ENCODE measurements at regions not wholly inside any gene's neighbourhood (a gene's known extent, or its start where the extent isn't known, plus 50 kb on each side); places are given as distances from the start of the nearest gene placed in this dataset.
A peak's percentile ranks its signal among the peaks of the same experiment; 100 is the strongest.

DNA sequence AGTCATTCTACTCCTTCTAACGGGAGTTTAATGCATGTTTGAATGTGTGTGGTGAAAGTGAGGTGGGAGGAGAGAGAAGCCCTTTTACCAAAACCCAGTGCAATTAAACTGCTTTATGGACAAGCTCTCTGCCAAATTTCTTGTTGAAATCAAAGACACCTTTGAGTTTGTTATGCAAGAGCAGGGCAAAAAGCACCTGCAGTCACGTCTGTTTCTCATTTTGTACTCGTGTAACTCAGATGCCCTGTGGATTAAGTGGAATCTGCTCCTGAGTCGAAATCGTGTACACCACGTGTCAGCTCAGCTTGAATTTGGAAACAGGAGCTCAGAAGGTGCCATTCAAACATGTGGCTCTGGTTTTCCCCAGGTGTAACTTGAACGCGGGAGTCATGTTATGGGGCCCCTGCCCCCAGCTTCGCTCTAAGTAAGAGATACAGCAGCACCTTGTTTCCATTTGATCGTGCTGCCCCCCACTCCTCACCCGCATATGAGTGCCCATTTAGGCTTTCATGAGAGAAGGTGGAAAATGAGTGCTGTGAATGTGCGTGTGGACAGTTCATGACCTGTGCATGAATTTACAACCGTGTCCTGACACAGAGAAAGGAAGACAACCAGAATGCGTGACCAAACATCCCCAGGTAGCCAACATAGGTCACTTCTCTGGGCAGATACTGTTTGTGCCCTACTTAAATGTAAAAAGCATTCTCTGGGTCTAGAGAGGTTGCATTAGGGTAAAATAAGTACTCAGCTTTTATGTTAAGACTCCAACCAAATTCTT, 347.0 kb upstream of the SLC30A5 start:
- TF ChIP-seq, protein P1, sequence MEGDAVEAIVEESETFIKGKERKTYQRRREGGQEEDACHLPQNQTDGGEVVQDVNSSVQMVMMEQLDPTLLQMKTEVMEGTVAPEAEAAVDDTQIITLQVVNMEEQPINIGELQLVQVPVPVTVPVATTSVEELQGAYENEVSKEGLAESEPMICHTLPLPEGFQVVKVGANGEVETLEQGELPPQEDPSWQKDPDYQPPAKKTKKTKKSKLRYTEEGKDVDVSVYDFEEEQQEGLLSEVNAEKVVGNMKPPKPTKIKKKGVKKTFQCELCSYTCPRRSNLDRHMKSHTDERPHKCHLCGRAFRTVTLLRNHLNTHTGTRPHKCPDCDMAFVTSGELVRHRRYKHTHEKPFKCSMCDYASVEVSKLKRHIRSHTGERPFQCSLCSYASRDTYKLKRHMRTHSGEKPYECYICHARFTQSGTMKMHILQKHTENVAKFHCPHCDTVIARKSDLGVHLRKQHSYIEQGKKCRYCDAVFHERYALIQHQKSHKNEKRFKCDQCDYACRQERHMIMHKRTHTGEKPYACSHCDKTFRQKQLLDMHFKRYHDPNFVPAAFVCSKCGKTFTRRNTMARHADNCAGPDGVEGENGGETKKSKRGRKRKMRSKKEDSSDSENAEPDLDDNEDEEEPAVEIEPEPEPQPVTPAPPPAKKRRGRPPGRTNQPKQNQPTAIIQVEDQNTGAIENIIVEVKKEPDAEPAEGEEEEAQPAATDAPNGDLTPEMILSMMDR (conservative IDR thresholded peaks at IDR 0.05; ENCODE audit: control insufficient read depth, insufficient read depth, low read depth, low read length): no peak
- no peak overlapping the region for H3K4me3 ChIP-seq (ENCODE audit: control insufficient read depth, low read depth, low read length)
- no peak for DNase-seq (ENCODE audit: low read depth)

DNA sequence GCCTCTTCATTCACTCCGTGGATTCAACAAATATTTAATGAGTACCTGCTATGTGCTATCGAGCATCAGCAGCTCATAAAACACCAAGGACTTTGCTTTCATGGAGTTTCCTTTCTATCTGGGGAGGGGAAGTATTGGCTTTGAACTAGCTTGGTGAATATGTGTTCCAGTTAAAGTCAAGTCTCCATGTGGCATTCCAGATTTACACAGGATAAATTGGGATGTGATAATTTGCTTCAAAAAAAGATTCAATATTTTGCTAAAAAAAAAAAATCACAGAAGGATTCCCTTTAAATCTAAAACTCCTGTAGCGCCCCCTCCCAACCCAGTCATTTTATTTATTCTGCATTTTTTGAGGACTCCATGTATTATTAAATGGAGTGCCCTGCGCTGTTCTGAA, 346.3 kb upstream of the SLC30A5 start:
- DNase-seq (ENCODE audit: low read depth): no peak
- TF ChIP-seq, protein P1 (conservative IDR thresholded peaks at IDR 0.05; ENCODE audit: control insufficient read depth, insufficient read depth, low read depth, low read length): no peak
- no peak overlapping the region for H3K4me3 ChIP-seq (ENCODE audit: control insufficient read depth, low read depth, low read length)

DNA sequence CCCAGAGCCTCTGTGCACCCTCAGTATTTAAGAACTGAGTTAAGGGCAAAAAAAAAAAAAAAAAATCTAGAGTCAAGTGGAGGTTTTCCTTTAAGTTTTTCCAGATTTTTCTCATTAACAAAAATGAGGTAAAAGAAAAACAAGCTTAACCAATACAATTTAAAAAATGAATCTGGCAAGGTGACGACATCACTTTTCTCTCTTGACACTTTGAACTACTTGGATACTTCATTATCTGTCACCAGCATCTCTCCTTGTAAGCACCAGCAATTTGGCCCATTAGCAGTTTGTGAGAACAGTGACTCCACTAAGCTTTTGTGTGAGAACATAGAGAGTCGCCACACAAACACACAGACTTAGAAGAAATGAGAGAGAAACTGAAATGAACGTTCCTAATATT, 345.7 kb upstream of the SLC30A5 start:
- TF ChIP-seq, protein P1 (conservative IDR thresholded peaks at IDR 0.05; ENCODE audit: control insufficient read depth, insufficient read depth, low read depth, low read length): no peak
- peak; percentile 10 for DNase-seq (ENCODE audit: low read depth)
- no peak overlapping the region for H3K4me3 ChIP-seq (ENCODE audit: control insufficient read depth, low read depth, low read length)

DNA sequence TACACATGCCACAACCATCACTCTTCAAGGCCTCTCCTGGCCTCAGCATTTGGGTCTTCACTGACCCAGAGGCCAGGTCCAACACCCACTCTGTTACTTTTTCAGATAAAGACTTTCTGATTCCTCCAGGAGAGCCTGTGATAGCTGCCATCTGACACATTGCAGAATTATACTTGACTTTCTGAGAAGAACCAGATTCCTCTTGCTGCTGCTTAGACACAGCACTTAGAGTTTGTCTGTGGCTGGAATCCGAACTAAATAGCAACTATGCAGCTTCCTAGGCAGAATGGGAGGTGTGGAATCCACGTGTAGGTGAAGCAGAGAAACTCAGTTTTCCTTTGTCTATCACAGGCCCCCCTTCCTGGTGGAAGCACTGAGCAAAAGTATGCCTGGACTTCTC, 344.7 kb upstream of the SLC30A5 start:
- TF ChIP-seq, protein P1 (conservative IDR thresholded peaks at IDR 0.05; ENCODE audit: control insufficient read depth, insufficient read depth, low read depth, low read length): no peak
- DNase-seq (ENCODE audit: low read depth): no peak
- no peak overlapping the region for H3K4me3 ChIP-seq (ENCODE audit: control insufficient read depth, low read depth, low read length)

DNA sequence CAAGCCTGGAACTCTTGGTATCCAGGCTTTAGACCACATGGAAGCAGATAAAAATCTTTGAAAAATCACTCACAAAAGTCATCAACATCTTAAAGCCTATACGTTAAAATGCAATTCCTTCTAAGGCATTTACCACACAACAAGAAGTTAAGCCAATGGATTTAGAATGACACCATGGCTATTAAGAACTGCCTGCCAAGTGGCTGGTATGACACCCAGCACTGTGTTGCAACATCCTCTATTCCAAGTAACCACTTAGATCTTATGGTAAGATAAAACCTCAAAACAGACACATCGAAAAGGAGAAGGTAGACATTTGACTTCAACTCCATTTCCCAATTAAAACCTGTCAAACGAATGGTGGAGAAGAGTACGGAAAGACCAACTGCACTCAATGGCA, 344.2 kb upstream of the SLC30A5 start:
- H3K4me3 ChIP-seq (ENCODE audit: control insufficient read depth, low read depth, low read length): no peak overlapping the region
- peak; percentile 16 for DNase-seq (ENCODE audit: low read depth)
- TF ChIP-seq, protein P1 (conservative IDR thresholded peaks at IDR 0.05; ENCODE audit: control insufficient read depth, insufficient read depth, low read depth, low read length): no peak

DNA sequence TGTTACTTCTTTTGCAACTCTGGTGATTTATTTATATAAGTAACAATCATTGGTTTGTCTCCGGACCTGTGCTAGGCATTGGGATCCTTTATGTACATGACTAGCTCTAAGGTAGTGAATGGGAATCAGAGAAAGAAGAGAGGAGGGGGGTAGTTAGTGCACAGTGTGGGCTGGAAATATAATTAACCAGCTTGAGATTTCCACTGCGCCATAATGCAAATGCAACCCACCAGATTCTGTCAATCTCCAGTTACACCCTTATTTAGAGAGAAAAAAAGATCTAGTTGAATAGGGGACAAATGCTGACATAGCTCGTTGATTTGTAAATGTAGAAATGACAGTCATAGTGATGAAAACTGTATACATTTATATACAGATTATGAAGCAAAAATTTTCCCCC, 342.2 kb upstream of the SLC30A5 start:
- DNase-seq (ENCODE audit: low read depth): no peak
- H3K4me3 ChIP-seq (ENCODE audit: control insufficient read depth, low read depth, low read length): no peak overlapping the region
- TF ChIP-seq, protein P1 (conservative IDR thresholded peaks at IDR 0.05; ENCODE audit: control insufficient read depth, insufficient read depth, low read depth, low read length): no peak
